ENCODE measurements at regions not wholly inside any gene's neighbourhood (a gene's known extent, or its start where the extent isn't known, plus 50 kb on each side); places are given as distances from the start of the nearest gene placed in this dataset.

GRCh38 chr12:43132291-43132690, 419.7 kb downstream of the ADAMTS20 start:
- TF ChIP-seq CTCF (IDR thresholded peaks at IDR 0.05; ENCODE audit: poor library complexity, severe bottlenecking), result no peak
- TF ChIP-seq RAD21 (conservative IDR thresholded peaks at IDR 0.05), result no peak
- TF ChIP-seq EP300 (conservative IDR thresholded peaks at IDR 0.05; ENCODE audit: poor library complexity, severe bottlenecking), result no peak
- no peak for TF ChIP-seq TAF1 (IDR thresholded peaks at IDR 0.05; ENCODE audit: low read depth)
- TF ChIP-seq REST (IDR thresholded peaks at IDR 0.05; ENCODE audit: borderline replicate concordance), result no peak
- no peak for TF ChIP-seq POLR2AphosphoS5 (IDR thresholded peaks at IDR 0.05)
- no peak for TF ChIP-seq EZH2 (IDR thresholded peaks at IDR 0.05; ENCODE audit: borderline replicate concordance, insufficient read depth, low read length, poor library complexity, severe bottlenecking)
- TF ChIP-seq SMC3 (conservative IDR thresholded peaks at IDR 0.05; ENCODE audit: poor library complexity), result no peak
- no peak for TF ChIP-seq MXI1 (conservative IDR thresholded peaks at IDR 0.05; ENCODE audit: poor library complexity, severe bottlenecking)
